ENCODE measurements at regions not wholly inside any gene's neighbourhood (a gene's known extent, or its start where the extent isn't known, plus 50 kb on each side); places are given as distances from the start of the nearest gene placed in this dataset.

GRCh38 chr10:131810036-131810804, 90.6 kb upstream of the PPP2R2D start:
- no peak for DNase-seq

- DNase-seq: no peak
These were observed 89.8 kb upstream of the PPP2R2D start for GRCh38 chr10:131810805-131811629.

GRCh38 chr10:131811630-131812403, 89.0 kb upstream of the PPP2R2D start:
- no peak for DNase-seq

- no peak for DNase-seq
These were observed 87.8 kb upstream of the PPP2R2D start for GRCh38 chr10:131812736-131813604.

GRCh38 chr10:131814567-131815265, 86.1 kb upstream of the PPP2R2D start:
- no peak for DNase-seq

GRCh38 chr10:131815266-131816156, 85.3 kb upstream of the PPP2R2D start:
- DNase-seq: no peak

GRCh38 chr10:131816157-131816775, 84.5 kb upstream of the PPP2R2D start:
- no peak for DNase-seq

- no peak for DNase-seq
These were observed 83.7 kb upstream of the PPP2R2D start for GRCh38 chr10:131816941-131817700.

GRCh38 chr10:131817866-131818509, 82.8 kb upstream of the PPP2R2D start:
- no peak for DNase-seq

GRCh38 chr10:131818510-131819234, 82.1 kb upstream of the PPP2R2D start:
- DNase-seq: no peak

GRCh38 chr10:131819241-131820072, 81.4 kb upstream of the PPP2R2D start:
- DNase-seq: no peak

GRCh38 chr10:131820626-131821025, 80.2 kb upstream of the PPP2R2D start:
- DNase-seq: no peak

GRCh38 chr10:131821378-131822012, 79.3 kb upstream of the PPP2R2D start:
- no peak for DNase-seq

- DNase-seq: no peak
These were observed 78.7 kb upstream of the PPP2R2D start for GRCh38 chr10:131822013-131822691.

- DNase-seq: no peak
These were observed 78.0 kb upstream of the PPP2R2D start for GRCh38 chr10:131822692-131823245.
